IMR-90 (cell line): ENCODE measurements at regions not wholly inside any gene's neighbourhood (a gene's known extent, or its start where the extent isn't known, plus 50 kb on each side); places are given as distances from the start of the nearest gene placed in this dataset.

Experiments
- ATAC-seq: fragments of 200-7000 bp; cut with Tn5 transposase; 2 replicates; pipeline ENCODE4 v1.9.1; 2020; ENCODE audit warnings: low read depth, mild to moderate bottlenecking, moderate library complexity
- BruUV-seq: library from RNA; stranded (reverse); fragments of 400-500 nt; replicated peaks from 2 replicates; lab custom pipeline; 2021; lab: Mats Ljungman, UMichigan
- CTCF ChIA-PET: fragments of 300-600 bp; formaldehyde crosslinking; extraction: SDS; loops from one replicate; lab custom pipeline; 2021; ENCODE audit warnings: antibody characterized with exemption; lab: Yijun Ruan, JAX
- POLR2A ChIA-PET: fragments of 300-600 bp; sonication (Branson Sonifier 250); formaldehyde crosslinking; loops from one replicate; lab custom pipeline; 2022; ENCODE audit warnings: antibody characterized with exemption; ENCODE audit not compliant: unreplicated experiment; lab: Charles Lee
- DNase-seq: peaks from one replicate; pipeline ENCODE4 v3.0.0; 2013
- H2AFZ ChIP-seq: replicated peaks from 2 replicates; pipeline ENCODE3; 2013; ENCODE audit warnings: low read length, mild to moderate bottlenecking; ENCODE audit not compliant: poor library complexity
- H2AK5ac ChIP-seq: 2 replicates; pipeline ENCODE4 v1.6.1; 2013; ENCODE audit warnings: low read depth, low read length, inconsistent platforms
- H2AK9ac ChIP-seq: replicated peaks from 2 replicates; pipeline ENCODE3; 2013; ENCODE audit warnings: mild to moderate bottlenecking, low read depth, low read length, moderate library complexity; ENCODE audit not compliant: poor library complexity
- H2BK120ac ChIP-seq: 2 replicates; pipeline ENCODE4 v1.6.1; 2013; ENCODE audit warnings: low read depth, low read length, inconsistent platforms
- H2BK15ac ChIP-seq: 3 replicates; pipeline ENCODE4 v1.6.1; 2013; ENCODE audit warnings: low read depth, low read length, inconsistent platforms
- H2BK20ac ChIP-seq: 2 replicates; pipeline ENCODE4 v1.6.1; 2013; ENCODE audit warnings: low read depth, mild to moderate bottlenecking, inconsistent platforms, low read length, moderate library complexity
- H2BK5ac ChIP-seq: 2 replicates; pipeline ENCODE4 v1.6.1; 2013; ENCODE audit warnings: mild to moderate bottlenecking, low read depth, low read length, inconsistent platforms; ENCODE audit not compliant: poor library complexity, severe bottlenecking
- H3K14ac ChIP-seq: replicated peaks from 2 replicates; pipeline ENCODE4 v1.6.1; 2013; ENCODE audit warnings: low read depth, low read length, inconsistent platforms
- H3K18ac ChIP-seq: 2 replicates; pipeline ENCODE4 v1.6.1; 2013; ENCODE audit warnings: low read depth, low read length, control low read depth
- H3K23ac ChIP-seq: 2 replicates; pipeline ENCODE4 v1.6.1; 2013; ENCODE audit warnings: low read depth, low read length, inconsistent platforms
- H3K27ac ChIP-seq: 2 replicates; pipeline ENCODE4 v1.5.1; 2013; ENCODE audit warnings: mild to moderate bottlenecking, control low read depth, low read length; ENCODE audit not compliant: insufficient read depth
- H3K27me3 ChIP-seq: 2 replicates; pipeline ENCODE4 v1.6.1; 2013; ENCODE audit warnings: low read length; ENCODE audit not compliant: control insufficient read depth, insufficient read depth
- H3K36me3 ChIP-seq: 2 replicates; pipeline ENCODE4 v1.6.1; 2013; ENCODE audit warnings: low read length, mixed read lengths; ENCODE audit not compliant: control insufficient read depth, insufficient read depth
- H3K4ac ChIP-seq: 2 replicates; pipeline ENCODE4 v1.6.1; 2013; ENCODE audit warnings: low read depth, low read length, inconsistent platforms
- H3K4me1 ChIP-seq: 2 replicates; pipeline ENCODE4 v1.6.1; 2013; ENCODE audit warnings: low read length, mixed read lengths; ENCODE audit not compliant: control insufficient read depth, insufficient read depth
- H3K4me2 ChIP-seq: 2 replicates; pipeline ENCODE4 v1.6.1; 2013; ENCODE audit warnings: low read depth, mild to moderate bottlenecking, control low read depth, low read length, moderate library complexity
- H3K4me3 ChIP-seq: 2 replicates; pipeline ENCODE4 v1.5.1; 2013; ENCODE audit warnings: low read depth, mild to moderate bottlenecking, control low read depth, low read length, moderate library complexity; ENCODE audit not compliant: insufficient read depth
- H3K56ac ChIP-seq: 2 replicates; pipeline ENCODE4 v1.6.1; 2013; ENCODE audit warnings: low read length, inconsistent platforms; ENCODE audit not compliant: insufficient read depth; ENCODE audit errors: extremely low read depth
- H3K79me1 ChIP-seq, 2 experiments: 2 replicates each; pipeline ENCODE4 v1.6.1; 2013; ENCODE audit warnings: low read length in 2 of 2, inconsistent platforms in 1 of 2, low read depth in 1 of 2
- H3K9ac ChIP-seq: 2 replicates; pipeline ENCODE4 v1.6.1; 2013; ENCODE audit warnings: low read depth, low read length, control low read depth
- H3K9me1 ChIP-seq: 2 replicates; pipeline ENCODE4 v1.6.1; 2013; ENCODE audit warnings: low read length, inconsistent platforms; ENCODE audit not compliant: insufficient read depth
- H3K9me3 ChIP-seq: 2 replicates; pipeline ENCODE4 v1.6.1; 2013; ENCODE audit warnings: low read length; ENCODE audit not compliant: control insufficient read depth, insufficient read depth
- H4K20me1 ChIP-seq: 2 replicates; pipeline ENCODE4 v1.6.1; 2013; ENCODE audit warnings: low read length, inconsistent platforms; ENCODE audit not compliant: insufficient read depth
- H4K5ac ChIP-seq: 2 replicates; pipeline ENCODE4 v1.6.1; 2013; ENCODE audit warnings: mild to moderate bottlenecking, low read depth, low read length, control low read depth
- H4K8ac ChIP-seq, 2 experiments: 2 replicates each; pipeline ENCODE4 v1.6.1; 2013; ENCODE audit warnings: low read depth in 2 of 2, low read length in 2 of 2, control low read depth in 1 of 2, inconsistent platforms in 1 of 2
- H4K91ac ChIP-seq: 2 replicates; pipeline ENCODE4 v1.6.1; 2013; ENCODE audit warnings: low read depth, low read length, inconsistent platforms; ENCODE audit not compliant: insufficient read depth
- FOS ChIP-seq: fragments of 150-350 bp; IDR thresholded peaks from 2 replicates; pipeline ENCODE4 v1.6.1; 2016; ENCODE audit warnings: low read depth, low read length
- MAFK ChIP-seq: IDR thresholded peaks from 2 replicates; pipeline ENCODE4 v1.6.1; 2012; ENCODE audit warnings: low read depth, low read length, improper control_type of control experiment
- RCOR1 ChIP-seq: IDR thresholded peaks from 2 replicates; pipeline ENCODE4 v1.6.1; 2012; ENCODE audit warnings: mild to moderate bottlenecking, low read length, improper control_type of control experiment; ENCODE audit not compliant: insufficient replicate concordance
- dilution Hi-C: fragments of 300-500 bp; cut with HindIII; formaldehyde crosslinking; loops from one replicate; pipeline ENCODE4 v1.14.3; 2018; ENCODE audit warnings: low sequenced_read_pairs; ENCODE audit not compliant: unreplicated experiment
- in situ Hi-C: fragments of 300-500 bp; cut with MboI; formaldehyde crosslinking; loops from 3 replicates; pipeline ENCODE4 v1.14.3; 2019; ENCODE audit warnings: low sequenced_read_pairs, inconsistent platforms, mixed read lengths
- intact Hi-C: fragments of 100-400 bp; cut with micrococcal nuclease; formaldehyde crosslinking; loops from 2 replicates; pipeline ENCODE4 v1.10.0; 2022

GRCh38 chr18:73961804-73962203 lies 185.8 kb downstream of the FBXO15 start:
- intact Hi-C loops = no loop called here
- H3K56ac ChIP-seq = no peak overlapping the region
- TF ChIP-seq MAFK (no peak), RCOR1 (no peak), FOS (no peak)
- no TSS peak for BruUV-seq
- H4K91ac ChIP-seq = peak overlapping the region; percentile 67
- CTCF ChIA-PET = no interaction called here
- no peaks in the 10 kb centered on the region for H3K9me3 ChIP-seq
- no peak for ATAC-seq
- H3K9me1 ChIP-seq = peaks cover 3% of the 10 kb centered on the region; the same call in 1 of the 2 replicates
- H3K23ac ChIP-seq = 0 out of 2 replicates have a peak overlapping the region, but pooled peaks have one; percentile 22
- no peaks in the 10 kb centered on the region for H3K36me3 ChIP-seq
- H3K4me3 ChIP-seq = no peak overlapping the region
- H2BK20ac ChIP-seq = peak overlapping the region; percentile 83; the same call in 1 of the 2 replicates
- no peak overlapping the region for H3K4me2 ChIP-seq
- H3K14ac ChIP-seq = peak overlapping the region; percentile 86
- H3K79me1 ChIP-seq = no peaks in the 10 kb centered on the region
- peak overlapping the region; percentile 81 for H3K4ac ChIP-seq
- in situ Hi-C loops = no loop called here
- dilution Hi-C loops = no loop called here
- peak overlapping the region; percentile 79; the same call in 1 of the 2 replicates for H3K18ac ChIP-seq
- no peaks in the 10 kb centered on the region for H3K27me3 ChIP-seq
- H4K5ac ChIP-seq = peak overlapping the region; percentile 77; the same call in 1 of the 2 replicates
- H4K20me1 ChIP-seq = no peaks in the 10 kb centered on the region
- H2BK120ac ChIP-seq = peak overlapping the region; percentile 90
- peak overlapping the region in 1 of 2 experiments; percentile 73; a peak in 1 of 4 replicates for H4K8ac ChIP-seq
- H2AK5ac ChIP-seq = peak overlapping the region; percentile 64; the same call in 1 of the 2 replicates
- no peak overlapping the region for H3K27ac ChIP-seq
- no peak overlapping the region for H2AK9ac ChIP-seq
- peaks cover 2% of the 10 kb centered on the region; the same call in 1 of the 2 replicates for H3K4me1 ChIP-seq
- H3K9ac ChIP-seq = no peak overlapping the region
- POLR2A ChIA-PET = no interaction called here
- peak overlapping the region; percentile 74 for H2BK5ac ChIP-seq
- H2AFZ ChIP-seq = peak overlapping the region; percentile 65
- H2BK15ac ChIP-seq = no peak overlapping the region; the same call in 2 of the 3 replicates
- peak; percentile 11 for DNase-seq
